ENCODE measurements at regions not wholly inside any gene's neighbourhood (a gene's known extent, or its start where the extent isn't known, plus 50 kb on each side); places are given as distances from the start of the nearest gene placed in this dataset.
"Not testable (repeated sequence)": the region's sequence is repeated elsewhere in the genome, so short reads cannot be mapped to it uniquely, and the experiment has no call there.

GRCh38 chr3:28136607-28137216 is 104.7 kb upstream of the CMC1 start:
- no peaks in the 10 kb centered on the region for H3K36me3 ChIP-seq (ENCODE audit: control insufficient read depth, low read depth, low read length)
- no peaks in the 10 kb centered on the region for H3K27me3 ChIP-seq (ENCODE audit: control insufficient read depth, insufficient read depth, low read length)

GRCh38 chr3:28138043-28138610 is 103.3 kb upstream of the CMC1 start:
- no peaks in the 10 kb centered on the region for H3K4me1 ChIP-seq (ENCODE audit: control insufficient read depth, low read depth, low read length)
- H3K36me3 ChIP-seq (ENCODE audit: control insufficient read depth, low read depth, low read length), result no peaks in the 10 kb centered on the region
- H3K9ac ChIP-seq (ENCODE audit: low read length), result no peak overlapping the region
- H3K27ac ChIP-seq (ENCODE audit: low read length), result no peak overlapping the region
- no peaks in the 10 kb centered on the region for H3K27me3 ChIP-seq (ENCODE audit: control insufficient read depth, insufficient read depth, low read length)
- no peak overlapping the region for H3K4me3 ChIP-seq (ENCODE audit: low read length)
- no peaks in the 10 kb centered on the region for H3K9me3 ChIP-seq (ENCODE audit: control insufficient read depth, low read depth, low read length)

More at GRCh38 chr3:28136607-28137216, 104.7 kb upstream of the CMC1 start:
- Histone ChIP-seq H3K27ac (ENCODE audit: low read length) (no peak overlapping the region), H3K9ac (ENCODE audit: low read length) (no peak overlapping the region), H3K4me3 (ENCODE audit: low read length) (no peak overlapping the region), H3K4me1 (ENCODE audit: control insufficient read depth, low read depth, low read length) (no peaks in the 10 kb centered on the region), H3K9me3 (ENCODE audit: control insufficient read depth, low read depth, low read length) (no peaks in the 10 kb centered on the region)

GRCh38 chr3:28139288-28139687 is 102.1 kb upstream of the CMC1 start:
- no peak overlapping the region for H3K9ac ChIP-seq (ENCODE audit: low read length)
- no peaks in the 10 kb centered on the region for H3K4me1 ChIP-seq (ENCODE audit: control insufficient read depth, low read depth, low read length)
- no peaks in the 10 kb centered on the region for H3K36me3 ChIP-seq (ENCODE audit: control insufficient read depth, low read depth, low read length)
- no peaks in the 10 kb centered on the region for H3K9me3 ChIP-seq (ENCODE audit: control insufficient read depth, low read depth, low read length)
- no peak overlapping the region for H3K4me3 ChIP-seq (ENCODE audit: low read length)
- no peaks in the 10 kb centered on the region for H3K27me3 ChIP-seq (ENCODE audit: control insufficient read depth, insufficient read depth, low read length)
- H3K27ac ChIP-seq (ENCODE audit: low read length), result no peak overlapping the region

- no peaks in the 10 kb centered on the region for H3K36me3 ChIP-seq (ENCODE audit: control insufficient read depth, low read depth, low read length)
- no peaks in the 10 kb centered on the region for H3K4me1 ChIP-seq (ENCODE audit: control insufficient read depth, low read depth, low read length)
- H3K4me3 ChIP-seq (ENCODE audit: low read length), result no peak overlapping the region
- no peak overlapping the region for H3K27ac ChIP-seq (ENCODE audit: low read length)
- no peaks in the 10 kb centered on the region for H3K9me3 ChIP-seq (ENCODE audit: control insufficient read depth, low read depth, low read length)
- H3K27me3 ChIP-seq (ENCODE audit: control insufficient read depth, insufficient read depth, low read length), result no peaks in the 10 kb centered on the region
- no peak overlapping the region for H3K9ac ChIP-seq (ENCODE audit: low read length)
Measured at GRCh38 chr3:28139967-28140634, 101.3 kb upstream of the CMC1 start.

GRCh38 chr3:28140664-28141063 is 100.8 kb upstream of the CMC1 start:
- no peaks in the 10 kb centered on the region for H3K36me3 ChIP-seq (ENCODE audit: control insufficient read depth, low read depth, low read length)
- H3K9ac ChIP-seq (ENCODE audit: low read length), result no peak overlapping the region
- no peaks in the 10 kb centered on the region for H3K27me3 ChIP-seq (ENCODE audit: control insufficient read depth, insufficient read depth, low read length)
- no peak overlapping the region for H3K4me3 ChIP-seq (ENCODE audit: low read length)
- no peaks in the 10 kb centered on the region for H3K9me3 ChIP-seq (ENCODE audit: control insufficient read depth, low read depth, low read length)
- H3K27ac ChIP-seq (ENCODE audit: low read length), result no peak overlapping the region
- no peaks in the 10 kb centered on the region for H3K4me1 ChIP-seq (ENCODE audit: control insufficient read depth, low read depth, low read length)

GRCh38 chr3:28149960-28150359 is 91.5 kb upstream of the CMC1 start:
- H3K9ac ChIP-seq (ENCODE audit: low read length), result no peak overlapping the region
- H3K27ac ChIP-seq (ENCODE audit: low read length), result no peak overlapping the region
- no peak overlapping the region for H3K4me3 ChIP-seq (ENCODE audit: low read length)
- H3K27me3 ChIP-seq (ENCODE audit: control insufficient read depth, insufficient read depth, low read length), result no peaks in the 10 kb centered on the region
- no peaks in the 10 kb centered on the region for H3K36me3 ChIP-seq (ENCODE audit: control insufficient read depth, low read depth, low read length)
- H3K4me1 ChIP-seq (ENCODE audit: control insufficient read depth, low read depth, low read length), result no peaks in the 10 kb centered on the region
- peaks cover 7% of the 10 kb centered on the region for H3K9me3 ChIP-seq (ENCODE audit: control insufficient read depth, low read depth, low read length)

GRCh38 chr3:28150465-28151206 is 90.8 kb upstream of the CMC1 start:
- Histone ChIP-seq H3K36me3 (ENCODE audit: control insufficient read depth, low read depth, low read length) (no peaks in the 10 kb centered on the region), H3K27me3 (ENCODE audit: control insufficient read depth, insufficient read depth, low read length) (no peaks in the 10 kb centered on the region), H3K9ac (ENCODE audit: low read length) (no peak overlapping the region), H3K4me3 (ENCODE audit: low read length) (no peak overlapping the region), H3K9me3 (ENCODE audit: control insufficient read depth, low read depth, low read length) (peaks cover 7% of the 10 kb centered on the region), H3K4me1 (ENCODE audit: control insufficient read depth, low read depth, low read length) (no peaks in the 10 kb centered on the region), H3K27ac (ENCODE audit: low read length) (no peak overlapping the region)

- H3K27ac ChIP-seq (ENCODE audit: low read length), result no peak overlapping the region
- H3K4me1 ChIP-seq (ENCODE audit: control insufficient read depth, low read depth, low read length), result no peaks in the 10 kb centered on the region
- peaks cover 7% of the 10 kb centered on the region for H3K9me3 ChIP-seq (ENCODE audit: control insufficient read depth, low read depth, low read length)
- no peak overlapping the region for H3K9ac ChIP-seq (ENCODE audit: low read length)
- H3K4me3 ChIP-seq (ENCODE audit: low read length), result no peak overlapping the region
- no peaks in the 10 kb centered on the region for H3K36me3 ChIP-seq (ENCODE audit: control insufficient read depth, low read depth, low read length)
- H3K27me3 ChIP-seq (ENCODE audit: control insufficient read depth, insufficient read depth, low read length), result no peaks in the 10 kb centered on the region
Measured at GRCh38 chr3:28151207-28151550, 90.2 kb upstream of the CMC1 start.

GRCh38 chr3:28151608-28152228 is 89.7 kb upstream of the CMC1 start:
- H3K4me3 ChIP-seq (ENCODE audit: low read length), result no peak overlapping the region
- peaks cover 7% of the 10 kb centered on the region for H3K9me3 ChIP-seq (ENCODE audit: control insufficient read depth, low read depth, low read length)
- no peaks in the 10 kb centered on the region for H3K27me3 ChIP-seq (ENCODE audit: control insufficient read depth, insufficient read depth, low read length)
- H3K4me1 ChIP-seq (ENCODE audit: control insufficient read depth, low read depth, low read length), result no peaks in the 10 kb centered on the region
- no peak overlapping the region for H3K27ac ChIP-seq (ENCODE audit: low read length)
- no peak overlapping the region for H3K9ac ChIP-seq (ENCODE audit: low read length)
- no peaks in the 10 kb centered on the region for H3K36me3 ChIP-seq (ENCODE audit: control insufficient read depth, low read depth, low read length)

- H3K27me3 ChIP-seq (ENCODE audit: control insufficient read depth, insufficient read depth, low read length), result no peaks in the 10 kb centered on the region
Measured at GRCh38 chr3:28155631-28156030, 85.8 kb upstream of the CMC1 start.

GRCh38 chr3:28156599-28156998 is 84.8 kb upstream of the CMC1 start:
- not testable (repeated sequence) for H3K4me3 ChIP-seq (ENCODE audit: low read length); H3K27me3 ChIP-seq (ENCODE audit: control insufficient read depth, insufficient read depth, low read length); H3K27ac ChIP-seq (ENCODE audit: low read length); H3K9ac ChIP-seq (ENCODE audit: low read length); H3K9me3 ChIP-seq (ENCODE audit: control insufficient read depth, low read depth, low read length); H3K4me1 ChIP-seq (ENCODE audit: control insufficient read depth, low read depth, low read length); H3K36me3 ChIP-seq (ENCODE audit: control insufficient read depth, low read depth, low read length)

More at GRCh38 chr3:28155631-28156030, 85.8 kb upstream of the CMC1 start:
- Histone ChIP-seq H3K4me3 (ENCODE audit: low read length) (no peak overlapping the region), H3K4me1 (ENCODE audit: control insufficient read depth, low read depth, low read length) (no peaks in the 10 kb centered on the region), H3K9ac (ENCODE audit: low read length) (no peak overlapping the region), H3K27ac (ENCODE audit: low read length) (no peak overlapping the region), H3K36me3 (ENCODE audit: control insufficient read depth, low read depth, low read length) (no peaks in the 10 kb centered on the region), H3K9me3 (ENCODE audit: control insufficient read depth, low read depth, low read length) (peaks cover 7% of the 10 kb centered on the region)

All from iPS-18a (cell line).